HEK293 (cell line): ENCODE measurements at regions not wholly inside any gene's neighbourhood (a gene's known extent, or its start where the extent isn't known, plus 50 kb on each side); places are given as distances from the start of the nearest gene placed in this dataset.
A peak's percentile ranks its signal among the peaks of the same experiment; 100 is the strongest.

ENCODE experiments used
- CTCF ChIA-PET: fragments of 350-600 bp; formaldehyde crosslinking; extraction: SDS; loops from one replicate; lab custom pipeline; 2021; ENCODE audit warnings: antibody characterized with exemption; lab: Yijun Ruan, JAX
- POLR2A ChIA-PET: fragments of 300-600 bp; formaldehyde crosslinking; extraction: SDS; loops from one replicate; lab custom pipeline; 2020; ENCODE audit warnings: antibody characterized with exemption, inconsistent platforms; lab: Yijun Ruan, JAX
- H3K27ac ChIP-seq: fragments of 200-500 bp; sonication (Bioruptor generic); 2 replicates; pipeline ENCODE4 v1.5.1; 2014; ENCODE audit warnings: low read depth, low read length, control low read depth, inconsistent platforms; ENCODE audit errors: extremely low read depth
- H3K36me3 ChIP-seq, 2 experiments: fragments of 200-500 bp in 1 of 2; sonication (Bioruptor generic) in 1 of 2; 1 replicate in 1 of 2; 2 replicates in 1 of 2; pipeline ENCODE4 v1.5.1; 2014 to 2017; ENCODE audit warnings: inconsistent platforms in 2 of 2, low read length in 2 of 2; ENCODE audit not compliant: control insufficient read depth in 2 of 2, insufficient read depth in 1 of 2
- H3K4me1 ChIP-seq: fragments of 200-500 bp; sonication (Bioruptor generic); 2 replicates; pipeline ENCODE4 v1.5.1; 2014; ENCODE audit warnings: mild to moderate bottlenecking, low read length, inconsistent platforms; ENCODE audit not compliant: control insufficient read depth, insufficient read depth
- H3K4me3 ChIP-seq: 2 replicates; pipeline ENCODE4 v1.5.1; 2011; ENCODE audit warnings: low read depth, mild to moderate bottlenecking, control low read depth, low read length, moderate library complexity
- H3K9me3 ChIP-seq: fragments of 200-500 bp; sonication (Bioruptor generic); 2 replicates; pipeline ENCODE4 v1.5.1; 2014; ENCODE audit warnings: low read depth, low read length, inconsistent platforms; ENCODE audit not compliant: control insufficient read depth, insufficient read depth
- BCL11A ChIP-seq: fragments of 450-650 bp; formaldehyde crosslinking; IDR thresholded peaks from 2 replicates; pipeline ENCODE4 v1.5.1; 2016; ENCODE audit warnings: low read depth, missing biosample characterization, missing genetic modification characterization
- SP7 ChIP-seq: fragments of 450-650 bp; formaldehyde crosslinking; IDR thresholded peaks from 2 replicates; pipeline ENCODE4 v1.5.1; 2016; ENCODE audit warnings: missing biosample characterization, missing genetic modification characterization
- WT1 ChIP-seq: fragments of 450-650 bp; formaldehyde crosslinking; IDR thresholded peaks from 2 replicates; pipeline ENCODE4 v1.5.1; 2016; ENCODE audit warnings: missing biosample characterization, missing genetic modification characterization
- ZBTB8A ChIP-seq: fragments of 450-650 bp; formaldehyde crosslinking; IDR thresholded peaks from 2 replicates; pipeline ENCODE4 v1.5.1; 2016; ENCODE audit warnings: missing biosample characterization, missing genetic modification characterization
- ZNF248 ChIP-seq: fragments of 450-650 bp; formaldehyde crosslinking; IDR thresholded peaks from 2 replicates; pipeline ENCODE4 v1.5.1; 2017; ENCODE audit warnings: missing biosample characterization, missing genetic modification characterization
- ZNF354C ChIP-seq: fragments of 450-650 bp; formaldehyde crosslinking; IDR thresholded peaks from 2 replicates; pipeline ENCODE4 v1.5.1; 2016; ENCODE audit warnings: missing biosample characterization, missing genetic modification characterization, low read depth, borderline replicate concordance
- ZNF423 ChIP-seq: fragments of 450-650 bp; formaldehyde crosslinking; IDR thresholded peaks from 2 replicates; pipeline ENCODE4 v1.5.1; 2016; ENCODE audit warnings: missing biosample characterization, missing genetic modification characterization
- ZNF473 ChIP-seq: fragments of 450-650 bp; formaldehyde crosslinking; IDR thresholded peaks from 2 replicates; pipeline ENCODE4 v1.5.1; 2017; ENCODE audit warnings: missing biosample characterization, missing genetic modification characterization
- ZNF510 ChIP-seq: fragments of 450-650 bp; formaldehyde crosslinking; IDR thresholded peaks from 2 replicates; pipeline ENCODE4 v1.5.1; 2018; ENCODE audit warnings: mild to moderate bottlenecking, missing genetic modification characterization, missing biosample characterization; ENCODE audit not compliant: insufficient replicate concordance
- ZNF544 ChIP-seq: fragments of 450-650 bp; formaldehyde crosslinking; IDR thresholded peaks from 2 replicates; pipeline ENCODE4 v1.5.0; 2017; ENCODE audit warnings: missing biosample characterization, missing genetic modification characterization
- ZNF549 ChIP-seq: fragments of 450-650 bp; IDR thresholded peaks from 2 replicates; pipeline ENCODE4 v1.5.1; 2018; ENCODE audit warnings: missing biosample characterization, missing genetic modification characterization, mild to moderate bottlenecking, inconsistent platforms, moderate library complexity
- ZNF623 ChIP-seq: fragments of 450-650 bp; formaldehyde crosslinking; IDR thresholded peaks from 2 replicates; pipeline ENCODE4 v1.5.1; 2016; ENCODE audit warnings: missing biosample characterization, missing genetic modification characterization
- ZNF654 ChIP-seq: fragments of 450-650 bp; formaldehyde crosslinking; IDR thresholded peaks from 2 replicates; pipeline ENCODE4 v1.5.1; 2016; ENCODE audit warnings: low read depth, missing biosample characterization, missing genetic modification characterization
- TF ChIP-seq, protein P1 (sequence below): fragments of 450-650 bp; formaldehyde crosslinking; IDR thresholded peaks from 2 replicates; pipeline ENCODE4 v1.5.1; 2017; ENCODE audit warnings: missing biosample characterization, missing genetic modification characterization
- TF ChIP-seq, protein P2 (sequence below): fragments of 450-650 bp; formaldehyde crosslinking; IDR thresholded peaks from 2 replicates; pipeline ENCODE4 v1.5.1; 2016; ENCODE audit warnings: missing biosample characterization, missing genetic modification characterization, low read depth
- TF ChIP-seq, protein P3 (sequence below): fragments of 450-650 bp; formaldehyde crosslinking; conservative IDR thresholded peaks from 2 replicates; pipeline ENCODE4 v1.5.1; 2016; ENCODE audit warnings: low read depth, missing biosample characterization, missing genetic modification characterization
- TF ChIP-seq, protein P4 (sequence below): fragments of 450-650 bp; formaldehyde crosslinking; IDR thresholded peaks from 2 replicates; pipeline ENCODE4 v1.5.1; 2016; ENCODE audit warnings: missing biosample characterization, missing genetic modification characterization, borderline replicate concordance

DNA sequence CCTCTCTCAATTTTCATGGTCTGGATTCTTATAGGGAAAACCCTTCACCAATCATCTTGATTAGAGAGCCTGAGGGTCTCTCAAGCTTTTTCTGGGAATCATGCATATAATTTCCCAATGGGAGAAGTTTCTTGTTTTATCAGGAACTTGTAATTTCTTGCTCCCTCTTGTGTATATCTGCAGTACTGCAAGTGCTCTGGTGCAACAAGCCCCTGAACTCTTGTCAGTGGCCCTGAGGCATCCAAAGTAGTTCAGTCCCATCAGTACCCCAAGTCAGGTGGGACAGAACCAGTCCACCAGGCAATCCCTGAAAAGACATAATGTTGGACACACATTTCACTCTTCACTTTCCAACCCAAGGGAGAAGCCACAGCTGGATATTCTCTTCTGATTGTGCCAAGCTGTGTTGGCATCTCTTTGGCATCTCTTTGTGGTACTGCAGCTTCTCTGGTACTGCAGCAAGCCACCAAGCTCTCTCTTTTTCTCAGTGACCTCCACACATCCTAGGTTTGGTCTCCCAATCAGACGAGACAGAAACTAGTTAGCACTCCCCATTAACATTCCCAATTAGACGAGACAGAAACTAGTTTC, 214.5 kb downstream of the ZIC4 start:
- Histone ChIP-seq H3K36me3 (no peaks in the 10 kb centered on the region), H3K9me3 (no peaks in the 10 kb centered on the region), H3K4me3 (no peak overlapping the region), H3K27ac (no peak overlapping the region), H3K4me1 (no peaks in the 10 kb centered on the region)
- TF ChIP-seq ZNF654 (tag by site-specific recombination) (peak; percentile 22; the same call in 1 of the 2 replicates), ZNF354C (tag by site-specific recombination) (no peak)
- CTCF ChIA-PET, result interaction anchor here (0.5 to 1.6 kb wide), 9 partner anchors 8 to 1236 kb away, joined by 3 to 7 read pairs (median 3); no protein-coding TSS in a partner anchor
- POLR2A ChIA-PET, result no interaction called here

DNA sequence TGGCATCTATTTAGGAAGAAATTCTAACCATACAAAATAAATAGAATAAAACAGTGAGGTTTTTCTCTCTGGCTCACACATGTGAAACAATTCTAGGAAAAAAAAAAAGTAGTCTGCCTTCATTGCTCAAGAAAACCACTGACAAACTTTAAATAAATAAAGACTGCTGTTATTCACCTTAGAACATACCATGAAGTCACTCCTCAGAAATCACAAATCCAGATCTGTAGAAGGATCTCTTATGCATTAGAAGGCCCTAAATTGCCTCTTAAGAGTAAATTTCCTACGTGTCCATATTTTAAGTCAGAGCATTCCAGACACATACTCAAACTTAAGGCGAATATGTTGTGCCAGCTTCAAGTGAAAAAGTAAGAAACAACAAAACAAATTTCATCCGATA, 217.3 kb downstream of the ZIC4 start:
- H3K27ac ChIP-seq, result no peak overlapping the region

DNA sequence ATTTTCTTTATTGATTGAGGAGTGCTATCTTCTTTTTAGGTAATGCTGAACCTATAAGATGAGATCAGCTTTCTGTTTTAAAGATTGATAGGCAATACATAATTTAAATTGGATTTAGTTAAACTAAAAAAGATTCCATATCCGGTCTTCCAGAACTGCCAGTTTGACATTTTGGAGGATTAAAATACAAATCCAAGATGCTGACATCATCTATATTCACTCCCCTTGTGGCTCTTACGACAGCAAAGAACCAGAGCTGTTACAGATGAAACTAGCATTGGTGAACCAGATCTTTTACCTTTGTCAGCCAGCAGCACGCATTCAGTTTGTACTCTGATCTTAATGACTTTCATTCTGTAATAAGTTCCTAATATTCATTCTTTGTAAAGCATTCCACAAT, 218.7 kb downstream of the ZIC4 start:
- ChIA-PET POLR2A (no interaction called here), CTCF (no interaction called here)
- Histone ChIP-seq H3K36me3 (no peaks in the 10 kb centered on the region), H3K9me3 (no peaks in the 10 kb centered on the region), H3K27ac (no peak overlapping the region), H3K4me3 (no peak overlapping the region), H3K4me1 (no peaks in the 10 kb centered on the region)
- TF ChIP-seq, protein P1, sequence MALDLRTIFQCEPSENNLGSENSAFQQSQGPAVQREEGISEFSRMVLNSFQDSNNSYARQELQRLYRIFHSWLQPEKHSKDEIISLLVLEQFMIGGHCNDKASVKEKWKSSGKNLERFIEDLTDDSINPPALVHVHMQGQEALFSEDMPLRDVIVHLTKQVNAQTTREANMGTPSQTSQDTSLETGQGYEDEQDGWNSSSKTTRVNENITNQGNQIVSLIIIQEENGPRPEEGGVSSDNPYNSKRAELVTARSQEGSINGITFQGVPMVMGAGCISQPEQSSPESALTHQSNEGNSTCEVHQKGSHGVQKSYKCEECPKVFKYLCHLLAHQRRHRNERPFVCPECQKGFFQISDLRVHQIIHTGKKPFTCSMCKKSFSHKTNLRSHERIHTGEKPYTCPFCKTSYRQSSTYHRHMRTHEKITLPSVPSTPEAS (tag by site-specific recombination), result no peak
- TF ChIP-seq, protein P2, sequence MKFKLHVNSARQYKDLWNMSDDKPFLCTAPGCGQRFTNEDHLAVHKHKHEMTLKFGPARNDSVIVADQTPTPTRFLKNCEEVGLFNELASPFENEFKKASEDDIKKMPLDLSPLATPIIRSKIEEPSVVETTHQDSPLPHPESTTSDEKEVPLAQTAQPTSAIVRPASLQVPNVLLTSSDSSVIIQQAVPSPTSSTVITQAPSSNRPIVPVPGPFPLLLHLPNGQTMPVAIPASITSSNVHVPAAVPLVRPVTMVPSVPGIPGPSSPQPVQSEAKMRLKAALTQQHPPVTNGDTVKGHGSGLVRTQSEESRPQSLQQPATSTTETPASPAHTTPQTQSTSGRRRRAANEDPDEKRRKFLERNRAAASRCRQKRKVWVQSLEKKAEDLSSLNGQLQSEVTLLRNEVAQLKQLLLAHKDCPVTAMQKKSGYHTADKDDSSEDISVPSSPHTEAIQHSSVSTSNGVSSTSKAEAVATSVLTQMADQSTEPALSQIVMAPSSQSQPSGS (tag by site-specific recombination), result no peak
- TF ChIP-seq SP7 (no peak), WT1 (tag by site-specific recombination) (no peak), ZNF510 (tag by site-specific recombination) (no peak), ZNF248 (tag by site-specific recombination) (no peak), ZBTB8A (tag by site-specific recombination) (no peak), ZNF423 (tag by site-specific recombination) (no peak), ZNF544 (tag by site-specific recombination) (no peak), ZNF473 (tag by site-specific recombination) (no peak), ZNF549 (no peak), BCL11A (no peak)
- TF ChIP-seq, protein P3, sequence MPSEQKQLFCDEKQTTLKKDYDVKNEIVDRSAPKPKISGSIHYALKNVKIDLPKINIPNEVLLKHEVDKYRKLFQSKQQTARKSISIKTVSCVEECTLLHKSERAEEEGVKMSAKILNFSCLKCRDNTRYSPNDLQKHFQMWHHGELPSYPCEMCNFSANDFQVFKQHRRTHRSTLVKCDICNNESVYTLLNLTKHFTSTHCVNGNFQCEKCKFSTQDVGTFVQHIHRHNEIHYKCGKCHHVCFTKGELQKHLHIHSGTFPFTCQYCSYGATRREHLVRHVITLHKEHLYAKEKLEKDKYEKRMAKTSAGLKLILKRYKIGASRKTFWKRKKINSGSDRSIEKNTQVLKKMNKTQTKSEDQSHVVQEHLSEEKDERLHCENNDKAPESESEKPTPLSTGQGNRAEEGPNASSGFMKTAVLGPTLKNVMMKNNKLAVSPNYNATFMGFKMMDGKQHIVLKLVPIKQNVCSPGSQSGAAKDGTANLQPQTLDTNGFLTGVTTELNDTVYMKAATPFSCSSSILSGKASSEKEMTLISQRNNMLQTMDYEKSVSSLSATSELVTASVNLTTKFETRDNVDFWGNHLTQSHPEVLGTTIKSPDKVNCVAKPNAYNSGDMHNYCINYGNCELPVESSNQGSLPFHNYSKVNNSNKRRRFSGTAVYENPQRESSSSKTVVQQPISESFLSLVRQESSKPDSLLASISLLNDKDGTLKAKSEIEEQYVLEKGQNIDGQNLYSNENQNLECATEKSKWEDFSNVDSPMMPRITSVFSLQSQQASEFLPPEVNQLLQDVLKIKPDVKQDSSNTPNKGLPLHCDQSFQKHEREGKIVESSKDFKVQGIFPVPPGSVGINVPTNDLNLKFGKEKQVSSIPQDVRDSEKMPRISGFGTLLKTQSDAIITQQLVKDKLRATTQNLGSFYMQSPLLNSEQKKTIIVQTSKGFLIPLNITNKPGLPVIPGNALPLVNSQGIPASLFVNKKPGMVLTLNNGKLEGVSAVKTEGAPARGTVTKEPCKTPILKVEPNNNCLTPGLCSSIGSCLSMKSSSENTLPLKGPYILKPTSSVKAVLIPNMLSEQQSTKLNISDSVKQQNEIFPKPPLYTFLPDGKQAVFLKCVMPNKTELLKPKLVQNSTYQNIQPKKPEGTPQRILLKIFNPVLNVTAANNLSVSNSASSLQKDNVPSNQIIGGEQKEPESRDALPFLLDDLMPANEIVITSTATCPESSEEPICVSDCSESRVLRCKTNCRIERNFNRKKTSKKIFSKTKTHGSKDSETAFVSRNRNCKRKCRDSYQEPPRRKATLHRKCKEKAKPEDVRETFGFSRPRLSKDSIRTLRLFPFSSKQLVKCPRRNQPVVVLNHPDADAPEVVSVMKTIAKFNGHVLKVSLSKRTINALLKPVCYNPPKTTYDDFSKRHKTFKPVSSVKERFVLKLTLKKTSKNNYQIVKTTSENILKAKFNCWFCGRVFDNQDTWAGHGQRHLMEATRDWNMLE (tag by site-specific recombination), result no peak
- TF ChIP-seq, protein P4, sequence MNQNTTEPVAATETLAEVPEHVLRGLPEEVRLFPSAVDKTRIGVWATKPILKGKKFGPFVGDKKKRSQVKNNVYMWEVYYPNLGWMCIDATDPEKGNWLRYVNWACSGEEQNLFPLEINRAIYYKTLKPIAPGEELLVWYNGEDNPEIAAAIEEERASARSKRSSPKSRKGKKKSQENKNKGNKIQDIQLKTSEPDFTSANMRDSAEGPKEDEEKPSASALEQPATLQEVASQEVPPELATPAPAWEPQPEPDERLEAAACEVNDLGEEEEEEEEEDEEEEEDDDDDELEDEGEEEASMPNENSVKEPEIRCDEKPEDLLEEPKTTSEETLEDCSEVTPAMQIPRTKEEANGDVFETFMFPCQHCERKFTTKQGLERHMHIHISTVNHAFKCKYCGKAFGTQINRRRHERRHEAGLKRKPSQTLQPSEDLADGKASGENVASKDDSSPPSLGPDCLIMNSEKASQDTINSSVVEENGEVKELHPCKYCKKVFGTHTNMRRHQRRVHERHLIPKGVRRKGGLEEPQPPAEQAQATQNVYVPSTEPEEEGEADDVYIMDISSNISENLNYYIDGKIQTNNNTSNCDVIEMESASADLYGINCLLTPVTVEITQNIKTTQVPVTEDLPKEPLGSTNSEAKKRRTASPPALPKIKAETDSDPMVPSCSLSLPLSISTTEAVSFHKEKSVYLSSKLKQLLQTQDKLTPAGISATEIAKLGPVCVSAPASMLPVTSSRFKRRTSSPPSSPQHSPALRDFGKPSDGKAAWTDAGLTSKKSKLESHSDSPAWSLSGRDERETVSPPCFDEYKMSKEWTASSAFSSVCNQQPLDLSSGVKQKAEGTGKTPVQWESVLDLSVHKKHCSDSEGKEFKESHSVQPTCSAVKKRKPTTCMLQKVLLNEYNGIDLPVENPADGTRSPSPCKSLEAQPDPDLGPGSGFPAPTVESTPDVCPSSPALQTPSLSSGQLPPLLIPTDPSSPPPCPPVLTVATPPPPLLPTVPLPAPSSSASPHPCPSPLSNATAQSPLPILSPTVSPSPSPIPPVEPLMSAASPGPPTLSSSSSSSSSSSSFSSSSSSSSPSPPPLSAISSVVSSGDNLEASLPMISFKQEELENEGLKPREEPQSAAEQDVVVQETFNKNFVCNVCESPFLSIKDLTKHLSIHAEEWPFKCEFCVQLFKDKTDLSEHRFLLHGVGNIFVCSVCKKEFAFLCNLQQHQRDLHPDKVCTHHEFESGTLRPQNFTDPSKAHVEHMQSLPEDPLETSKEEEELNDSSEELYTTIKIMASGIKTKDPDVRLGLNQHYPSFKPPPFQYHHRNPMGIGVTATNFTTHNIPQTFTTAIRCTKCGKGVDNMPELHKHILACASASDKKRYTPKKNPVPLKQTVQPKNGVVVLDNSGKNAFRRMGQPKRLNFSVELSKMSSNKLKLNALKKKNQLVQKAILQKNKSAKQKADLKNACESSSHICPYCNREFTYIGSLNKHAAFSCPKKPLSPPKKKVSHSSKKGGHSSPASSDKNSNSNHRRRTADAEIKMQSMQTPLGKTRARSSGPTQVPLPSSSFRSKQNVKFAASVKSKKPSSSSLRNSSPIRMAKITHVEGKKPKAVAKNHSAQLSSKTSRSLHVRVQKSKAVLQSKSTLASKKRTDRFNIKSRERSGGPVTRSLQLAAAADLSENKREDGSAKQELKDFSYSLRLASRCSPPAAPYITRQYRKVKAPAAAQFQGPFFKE (tag by site-specific recombination), result no peak

More for the DNA sequence above, 217.3 kb downstream of the ZIC4 start:
- TF ChIP-seq ZNF623 (tag by site-specific recombination), result no peak
- H3K4me3 ChIP-seq, result no peak overlapping the region
- no peaks in the 10 kb centered on the region for H3K9me3 ChIP-seq
- no peaks in the 10 kb centered on the region for H3K36me3 ChIP-seq
- ChIA-PET CTCF (interaction anchor here (1.6 kb wide), 1 partner anchor 69 kb away, joined by 4 read pairs; no protein-coding TSS in a partner anchor), POLR2A (no interaction called here)
- H3K4me1 ChIP-seq, result no peaks in the 10 kb centered on the region
